Stimulated activated CD8-positive, alpha-beta memory T cell treated with anti-CD3 and anti-CD28 coated beads, Interleukin-12 subunit alpha, Interleukin-12 subunit beta, amount 100 ng/mL, for 24 hours (primary cell): ENCODE measurements at regions not wholly inside any gene's neighbourhood (a gene's known extent, or its start where the extent isn't known, plus 50 kb on each side); places are given as distances from the start of the nearest gene placed in this dataset.
"Not testable (repeated sequence)": the region's sequence is repeated elsewhere in the genome, so short reads cannot be mapped to it uniquely, and the experiment has no call there.

ENCODE experiments used
- DNase-seq: peaks from one replicate; pipeline ENCODE4 v3.0.0-alpha.2; 2020; ENCODE audit errors: extremely low read depth

DNA sequence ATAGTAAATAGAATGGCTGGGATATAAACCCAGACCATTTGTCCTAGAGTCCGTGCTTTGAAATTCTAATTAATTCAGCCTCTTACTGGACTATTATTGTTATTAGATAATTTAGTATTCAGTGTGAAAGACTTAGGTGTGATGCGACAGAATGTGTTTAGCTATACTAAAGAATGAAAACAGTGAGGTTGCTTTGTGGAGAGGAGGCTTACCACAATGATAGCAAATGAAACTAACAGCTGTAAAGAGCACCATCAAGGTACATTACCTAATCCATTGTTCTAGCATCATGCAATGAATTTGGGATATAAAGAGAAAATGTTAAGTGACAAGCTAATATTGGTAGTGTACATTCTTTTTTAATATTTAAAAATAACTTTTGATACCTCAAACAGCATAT lies 911.1 kb downstream of the KCNT2 start:
- DNase-seq, result no peak

- DNase-seq, result no peak
Observed at GRCh38 chr1:195686764-195687163, 921.5 kb downstream of the KCNT2 start.

DNA sequence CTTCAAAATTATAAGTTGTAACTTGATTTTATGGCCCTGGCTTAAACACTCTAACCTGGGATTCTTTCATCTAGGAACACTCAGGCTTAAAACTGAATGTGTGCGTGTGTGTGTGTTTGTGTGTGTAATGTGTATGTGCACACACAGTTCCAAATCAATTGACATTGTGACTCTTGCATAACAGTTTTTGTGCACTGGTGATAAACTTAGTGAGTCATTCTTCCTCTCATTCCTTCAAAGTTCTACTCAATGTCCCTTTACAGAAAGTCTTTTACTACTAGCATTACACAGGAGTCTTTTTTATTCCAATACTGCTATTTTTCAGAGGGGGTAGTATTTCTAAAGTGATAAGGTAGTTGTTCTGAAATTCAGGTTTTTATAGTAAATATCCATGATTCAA lies 943.6 kb downstream of the KCNT2 start:
- no peak for DNase-seq

DNA sequence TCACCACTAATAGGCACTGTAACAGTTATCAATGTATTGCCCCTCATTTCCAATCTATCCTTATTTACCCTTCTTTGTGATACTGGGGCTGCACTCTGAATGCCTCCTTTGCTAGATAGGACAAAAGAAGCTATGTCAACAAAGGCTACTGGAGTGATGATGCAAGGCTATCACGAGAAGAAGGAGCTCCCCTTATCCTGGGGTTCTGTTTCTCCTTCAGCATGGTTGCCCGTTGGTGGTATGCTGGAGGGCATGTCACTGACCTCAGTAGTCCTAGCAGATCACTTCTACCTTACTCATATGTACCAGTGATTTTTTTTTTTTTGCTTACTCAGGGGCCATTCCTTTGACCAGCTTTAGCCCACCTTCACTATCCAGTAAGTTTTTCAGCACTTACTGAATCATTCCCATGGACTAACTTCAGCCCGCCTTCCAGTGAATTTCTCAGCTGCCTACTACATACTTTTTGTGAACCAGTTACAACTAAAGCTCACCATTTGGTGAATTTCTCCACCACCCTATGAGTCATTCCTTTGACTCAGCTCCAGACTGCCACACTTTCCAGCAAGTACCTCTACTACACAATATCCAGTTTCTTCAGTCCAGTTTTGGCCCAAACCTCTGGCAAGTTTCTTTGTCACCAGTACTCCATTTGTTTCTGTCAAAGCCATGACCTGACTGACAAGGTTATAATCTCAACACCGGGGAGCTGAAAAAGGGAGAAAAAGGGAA lies 944.5 kb downstream of the KCNT2 start:
- no peak for DNase-seq

GRCh38 chr1:195656780-195657179 lies 951.5 kb downstream of the KCNT2 start:
- DNase-seq, result no peak

- not testable (repeated sequence) for DNase-seq
Observed at GRCh38 chr1:195648875-195649274, 959.4 kb downstream of the KCNT2 start.

- no peak for DNase-seq
Observed at GRCh38 chr1:195637539-195637938, 970.7 kb downstream of the KCNT2 start.

DNA sequence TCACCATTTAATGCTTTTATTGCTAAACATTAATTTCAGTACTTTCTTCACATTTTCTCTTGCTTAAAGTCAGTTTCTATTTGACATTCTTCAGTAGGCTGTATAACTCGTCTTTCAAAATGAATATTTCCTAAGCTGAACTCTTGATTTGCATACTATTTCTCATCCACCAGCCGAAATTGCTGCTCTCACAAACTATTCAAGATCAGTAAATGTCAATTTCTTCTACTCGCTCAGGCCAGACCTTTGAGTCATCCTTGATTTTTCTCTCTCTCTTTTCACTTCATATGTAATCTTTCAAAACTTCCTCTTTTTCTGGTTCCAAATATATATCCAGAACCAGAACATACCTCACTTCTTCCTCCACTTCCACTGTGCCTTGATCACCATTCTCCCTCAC lies 990.0 kb downstream of the KCNT2 start:
- no peak for DNase-seq

GRCh38 chr1:195617106-195617505 lies 991.1 kb downstream of the KCNT2 start:
- no peak for DNase-seq

DNA sequence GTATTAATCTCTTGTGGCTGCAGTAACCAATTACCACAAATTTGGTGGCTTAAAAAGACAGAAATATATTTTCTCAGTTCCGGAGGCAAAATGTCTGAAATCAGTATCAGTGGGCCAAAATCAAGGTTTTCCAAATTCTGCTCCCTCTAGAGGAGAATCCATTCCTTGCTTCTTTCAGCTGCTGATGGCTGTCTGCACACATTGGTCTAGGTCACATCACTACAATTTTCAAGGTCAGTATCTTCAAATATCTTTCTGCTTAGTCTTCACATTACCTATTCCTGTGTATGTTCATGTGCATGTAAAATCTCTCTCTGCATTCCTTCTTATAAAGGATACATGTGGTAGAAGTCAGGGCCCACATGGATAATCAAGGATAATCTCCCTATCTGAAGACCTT lies 999.4 kb downstream of the KCNT2 start:
- DNase-seq, result no peak

- DNase-seq, result no peak
Observed at GRCh38 chr1:195606483-195606882, 1001.8 kb downstream of the KCNT2 start.

- no peak for DNase-seq
Observed at GRCh38 chr1:195604287-195604686, 1004.0 kb downstream of the KCNT2 start.

DNA sequence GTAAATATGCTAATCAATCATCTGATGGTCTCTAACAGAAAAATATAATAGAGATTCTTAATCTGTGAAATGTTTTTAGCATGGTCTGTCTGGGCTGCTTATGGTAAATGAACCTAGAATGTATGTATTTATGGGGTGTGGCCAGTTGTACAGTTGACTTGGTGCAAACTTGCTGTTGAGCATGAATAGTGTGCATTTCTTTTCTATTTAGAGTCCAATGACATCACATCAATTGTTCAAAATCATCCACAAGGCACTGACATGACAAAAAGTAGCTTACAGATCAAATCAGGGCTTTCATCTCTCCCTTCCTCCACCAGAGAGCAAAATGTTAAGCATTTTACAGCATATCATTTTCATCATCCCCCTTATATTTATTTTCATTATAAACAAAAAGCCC lies 1010.3 kb downstream of the KCNT2 start:
- no peak for DNase-seq

DNA sequence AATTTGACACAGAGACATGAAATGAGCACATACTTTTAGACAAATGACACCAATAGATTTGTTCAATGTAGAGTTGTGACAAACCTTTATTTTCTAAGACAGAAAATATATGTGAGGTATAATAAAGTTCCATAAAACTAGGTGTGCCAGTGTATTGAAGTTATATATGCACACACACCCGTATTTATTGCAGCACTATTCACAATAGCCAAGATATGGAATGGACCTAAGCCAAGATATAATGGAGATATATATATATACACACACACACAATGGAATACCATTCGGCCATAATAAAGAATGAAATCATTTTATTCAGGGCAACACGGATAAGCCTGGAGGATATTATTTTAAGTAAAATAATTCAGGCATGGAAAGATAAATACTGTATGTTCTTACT lies 1013.5 kb downstream of the KCNT2 start:
- DNase-seq, result no peak

- no peak for DNase-seq
Observed at GRCh38 chr1:195594322-195594721, 1013.9 kb downstream of the KCNT2 start.

- DNase-seq, result no peak
Observed at GRCh38 chr1:195591917-195592672, 1016.1 kb downstream of the KCNT2 start.

DNA sequence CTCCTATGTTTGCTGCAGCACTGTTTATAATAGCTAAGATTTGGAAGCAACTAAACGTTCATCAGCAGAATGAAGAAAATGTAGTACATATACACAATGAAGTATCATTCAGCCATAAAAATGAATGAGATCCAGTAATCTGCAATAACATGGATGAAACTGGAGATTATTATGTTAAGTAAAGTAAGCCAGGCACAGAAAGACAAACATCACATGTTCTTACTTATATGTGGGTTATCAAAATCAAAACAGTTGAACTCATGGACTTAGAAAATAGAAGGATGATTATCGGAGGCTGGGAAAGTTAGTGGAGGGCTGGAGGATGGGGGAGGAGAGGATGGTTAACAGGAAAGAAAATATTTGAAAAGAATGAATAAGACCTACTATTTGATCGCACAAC lies 1017.6 kb downstream of the KCNT2 start:
- DNase-seq, result no peak

DNA sequence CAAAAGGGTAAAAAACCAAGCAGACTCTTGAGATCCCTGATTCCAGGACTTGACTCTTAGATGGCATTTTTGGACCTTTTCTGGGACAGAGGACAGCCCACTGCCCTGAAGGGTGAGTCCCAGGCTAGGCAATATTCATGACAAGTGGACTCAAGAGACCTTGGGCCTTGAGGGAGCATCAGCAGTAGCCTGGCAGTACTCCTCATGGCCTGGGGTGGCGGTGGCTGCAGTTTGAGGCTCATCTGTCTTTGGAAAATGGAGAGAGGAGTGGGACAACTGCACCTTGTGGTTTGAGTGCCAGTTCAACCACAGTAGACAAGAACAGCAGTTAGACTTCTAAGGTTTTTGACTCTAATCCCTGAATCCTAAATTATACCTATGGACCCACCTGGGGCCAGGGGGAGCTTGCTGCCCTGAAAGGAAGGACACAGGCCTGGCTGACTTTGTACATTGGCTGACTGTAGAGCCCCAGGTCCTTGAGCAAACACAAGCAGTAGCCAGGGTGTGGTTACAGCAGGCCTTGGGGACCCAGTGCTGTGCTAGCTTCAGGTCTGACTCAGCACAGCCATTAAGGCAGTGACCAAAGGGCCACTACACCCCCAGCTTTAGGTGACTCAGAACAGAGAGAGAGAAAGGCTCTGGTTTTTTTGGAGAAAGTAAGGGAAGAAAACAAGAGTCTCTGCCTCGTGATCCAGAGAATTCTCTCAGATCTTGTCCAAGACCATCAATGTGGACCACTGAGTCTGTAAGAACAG lies 1023.2 kb downstream of the KCNT2 start:
- no peak for DNase-seq

DNA sequence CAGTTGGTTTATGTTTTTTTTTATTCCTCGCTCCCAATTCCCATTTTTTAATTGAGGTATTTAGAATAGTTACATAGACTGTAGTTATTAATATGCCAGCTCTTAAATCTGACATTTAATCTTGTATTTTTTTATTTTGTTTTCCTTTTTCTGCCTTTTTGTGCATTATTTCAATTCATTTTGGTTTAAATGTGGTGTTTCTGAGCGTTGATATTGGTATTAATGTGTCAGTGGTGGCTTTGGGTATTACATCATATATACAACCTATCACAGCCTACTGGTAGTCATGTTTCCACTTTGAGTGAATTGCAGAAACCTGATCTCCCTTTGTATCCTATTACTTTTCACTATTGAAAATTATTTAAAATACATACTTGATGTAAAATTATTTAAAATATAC lies 1027.3 kb downstream of the KCNT2 start:
- no peak for DNase-seq

DNA sequence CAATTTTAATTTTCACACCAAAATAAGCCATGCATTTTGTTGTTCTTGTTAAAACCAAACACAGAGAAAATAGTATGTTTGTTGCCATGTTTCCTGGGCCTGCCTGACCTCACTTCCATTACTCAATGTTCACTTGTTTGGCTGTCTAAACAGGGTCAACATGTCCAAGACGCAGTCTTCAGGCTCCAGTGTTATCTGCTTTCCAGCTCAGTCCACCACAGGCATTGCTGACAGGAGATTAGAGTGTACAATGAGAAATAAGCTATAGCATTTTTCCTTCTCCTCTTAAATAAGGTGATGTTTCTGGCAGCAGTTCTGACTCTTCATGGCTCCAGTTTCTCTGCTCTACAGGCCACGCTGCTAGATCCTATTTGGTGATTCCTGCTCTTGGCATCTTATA lies 1030.5 kb downstream of the KCNT2 start:
- DNase-seq, result no peak

DNA sequence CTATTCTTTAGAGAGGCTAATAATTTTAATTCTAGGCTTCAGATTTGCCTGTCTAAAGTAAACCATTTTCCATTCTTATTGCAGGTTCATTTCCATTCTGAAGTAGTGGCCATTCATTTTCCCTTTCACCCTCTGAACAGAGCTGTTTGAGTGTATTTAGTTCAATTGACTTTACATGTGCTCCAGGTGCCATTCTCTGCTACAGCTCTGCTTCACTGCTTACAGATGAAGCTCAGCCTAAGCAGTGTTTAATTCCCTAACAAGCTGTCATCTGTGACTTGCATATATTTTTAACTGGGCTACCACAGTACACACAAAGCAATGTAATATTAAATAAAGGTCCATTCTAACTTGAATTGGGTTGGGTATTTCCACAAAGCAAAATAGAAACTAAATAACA lies 1031.6 kb downstream of the KCNT2 start:
- DNase-seq, result no peak

DNA sequence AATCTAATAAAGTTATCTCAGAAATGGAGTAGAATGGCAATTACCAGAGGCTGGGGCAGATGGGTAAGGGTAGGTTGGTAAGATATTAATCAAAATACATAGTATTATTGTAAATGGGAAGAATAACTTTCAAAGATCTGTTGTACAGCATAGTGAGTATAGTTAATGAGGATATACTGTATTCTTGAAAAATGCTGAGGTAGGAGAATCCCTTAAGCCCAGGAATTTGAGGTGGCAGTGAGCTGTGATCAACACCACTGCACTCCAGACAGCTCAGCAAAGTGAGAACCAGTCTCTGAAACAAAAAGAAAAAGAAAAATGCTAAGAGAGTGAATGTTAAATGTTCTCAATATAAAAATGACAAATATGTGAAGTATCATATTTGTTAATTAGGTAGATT lies 1033.7 kb downstream of the KCNT2 start:
- no peak for DNase-seq

- DNase-seq, result no peak
Observed at GRCh38 chr1:195569934-195570333, 1038.3 kb downstream of the KCNT2 start.
